HG03097 (cell line): ENCODE measurements at regions not wholly inside any gene's neighbourhood (a gene's known extent, or its start where the extent isn't known, plus 50 kb on each side); places are given as distances from the start of the nearest gene placed in this dataset.

Experiments used
- ATAC-seq: cut with Tn5 transposase; IDR thresholded peaks from one replicate; pipeline ENCODE4 v1.9.1; 2021; ENCODE audit not compliant: unreplicated experiment, low FRiP score

DNA sequence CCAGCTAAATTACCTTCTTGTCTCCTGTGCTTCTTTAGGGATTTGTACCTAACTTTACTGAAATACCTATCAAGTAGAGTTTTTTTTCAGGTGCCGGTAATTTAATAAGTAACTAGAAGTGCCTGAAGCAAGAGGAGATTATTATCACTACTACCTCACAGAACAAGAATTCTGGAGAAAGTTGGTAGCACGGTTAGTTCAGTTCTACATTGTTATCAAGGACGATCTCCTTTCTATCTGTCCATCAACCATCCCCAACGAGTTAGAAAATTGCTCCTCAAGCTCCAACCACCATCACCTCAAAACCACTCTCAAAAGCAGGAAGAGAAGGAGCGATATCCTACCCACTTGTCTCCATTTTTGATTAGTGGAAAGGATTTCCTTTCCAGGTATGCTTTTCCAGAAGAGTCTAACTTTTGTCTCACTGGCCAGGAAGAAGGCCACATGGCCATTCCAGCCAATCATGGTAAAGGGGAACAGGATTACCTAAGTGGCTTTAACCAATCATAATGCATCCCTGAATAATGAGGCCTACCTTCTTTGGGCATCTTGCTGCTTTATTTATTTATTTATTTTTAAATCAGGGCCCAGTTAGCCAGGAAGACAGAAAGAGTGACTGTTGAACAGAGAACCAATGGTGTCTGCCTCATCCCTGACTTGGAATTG is 265.2 kb downstream of the SNX13 start:
- no peak for ATAC-seq

DNA sequence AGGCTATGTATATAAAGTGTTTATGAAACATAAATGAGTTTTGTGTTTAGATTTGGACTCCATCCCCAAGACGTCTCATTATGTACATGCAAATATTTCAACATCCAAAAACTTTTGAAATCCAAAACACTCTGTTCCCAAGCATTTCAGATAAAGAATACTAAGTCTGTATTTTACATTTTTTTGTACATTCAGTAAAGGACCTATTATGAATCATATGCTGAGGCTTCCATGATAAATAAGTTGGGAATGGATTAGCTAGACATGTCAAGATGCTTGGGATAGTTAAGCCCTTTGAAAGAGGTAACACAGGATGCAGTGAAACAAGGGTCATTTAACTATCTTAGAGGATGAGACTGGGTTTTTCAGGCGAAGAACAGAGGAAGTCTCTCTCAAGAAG is 262.9 kb downstream of the SNX13 start:
- ATAC-seq: no peak

DNA sequence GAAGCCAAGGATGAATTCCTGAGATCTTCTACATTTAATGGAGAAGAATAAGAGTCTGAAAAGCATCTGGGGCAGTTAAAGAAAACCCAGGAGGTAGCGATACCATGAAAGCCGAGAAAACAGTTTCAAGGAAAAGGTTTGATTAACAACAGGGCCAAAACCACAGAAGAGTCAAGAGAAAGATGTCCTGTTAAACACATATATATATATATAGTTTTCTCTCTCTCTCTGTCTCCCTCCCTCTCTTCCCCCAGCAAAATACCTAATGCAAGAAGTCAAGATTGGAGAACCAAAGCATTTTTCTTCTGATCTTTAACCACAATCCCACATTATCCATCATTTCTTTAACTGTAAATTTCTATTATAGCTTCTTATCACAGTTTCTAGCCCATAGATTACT is 261.4 kb downstream of the SNX13 start:
- no peak for ATAC-seq

DNA sequence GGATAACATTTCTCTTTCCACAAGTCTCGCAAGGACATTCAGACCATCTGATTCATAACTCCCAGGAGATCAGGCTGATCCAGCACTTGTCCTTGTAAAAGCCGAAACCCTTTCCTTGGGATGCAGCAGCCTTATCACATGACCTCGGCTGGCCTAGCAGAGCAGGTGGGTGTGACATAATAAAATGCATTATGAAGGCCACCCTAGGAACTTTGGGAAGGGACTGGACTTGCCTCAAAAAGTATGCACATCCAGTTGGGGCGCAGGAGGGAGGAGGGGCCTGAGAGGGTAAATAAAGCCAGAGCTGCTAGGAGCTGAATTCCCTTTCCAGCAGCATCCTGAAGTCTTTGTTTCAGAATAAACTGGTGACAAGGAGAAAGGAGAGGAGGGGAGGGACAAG is 260.8 kb downstream of the SNX13 start:
- ATAC-seq: no peak

DNA sequence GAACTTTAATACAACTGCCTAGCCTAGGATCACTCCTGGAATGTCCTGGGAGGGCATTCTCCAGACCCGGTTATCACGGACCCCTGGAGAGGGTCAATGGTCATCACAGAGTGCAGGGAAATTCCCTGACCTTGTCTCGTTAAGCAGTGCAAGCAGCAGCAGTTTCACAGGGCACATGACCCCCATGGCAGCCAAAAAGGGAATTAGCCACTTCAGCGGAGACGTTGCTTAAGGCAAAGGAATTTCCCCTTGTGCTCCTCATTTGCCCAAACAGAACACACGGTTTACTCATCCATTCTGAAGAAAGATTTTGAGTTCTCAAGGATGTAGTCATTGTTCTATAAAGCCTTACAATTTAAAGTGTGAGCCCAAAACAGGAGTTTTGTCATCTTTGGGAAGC is 260.3 kb downstream of the SNX13 start:
- ATAC-seq: no peak

DNA sequence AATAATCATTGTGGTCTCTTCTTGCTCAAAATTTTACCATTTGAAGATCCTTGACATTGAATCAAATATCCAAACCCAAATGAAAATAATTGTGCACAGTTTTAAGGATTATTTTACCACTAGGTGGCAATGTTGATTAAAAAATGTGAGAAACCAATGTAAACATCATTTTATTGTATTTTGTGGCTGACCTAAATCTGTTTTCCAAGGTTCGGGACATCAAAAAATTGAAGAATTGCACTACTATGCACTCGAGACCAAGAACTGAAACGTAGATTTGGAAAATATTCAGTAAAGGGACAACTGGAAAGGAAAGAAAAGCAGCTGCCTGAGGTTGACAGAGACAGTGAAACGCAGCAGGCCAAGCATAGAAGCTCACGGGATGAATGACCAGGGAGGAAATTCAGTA is 259.3 kb downstream of the SNX13 start:
- ATAC-seq: no peak

DNA sequence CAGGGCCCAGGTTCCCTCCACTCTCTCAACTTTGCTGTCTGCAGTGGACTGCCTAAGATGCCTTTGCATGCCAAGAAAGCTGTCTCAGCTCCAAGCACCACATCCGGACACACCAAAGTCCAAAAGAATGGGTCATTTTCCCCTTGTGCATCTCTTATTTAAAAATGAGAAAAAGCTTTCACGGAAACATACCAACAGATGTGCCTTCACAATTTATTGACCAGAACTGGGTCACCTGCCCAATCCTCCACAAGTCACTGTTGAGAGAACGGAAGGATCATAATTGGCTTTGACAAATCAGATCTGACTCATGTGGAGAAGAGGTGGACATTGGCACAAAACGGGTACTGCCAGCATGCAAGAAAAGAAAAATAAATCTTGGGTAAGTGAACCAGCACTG is 258.3 kb downstream of the SNX13 start:
- ATAC-seq: no peak

DNA sequence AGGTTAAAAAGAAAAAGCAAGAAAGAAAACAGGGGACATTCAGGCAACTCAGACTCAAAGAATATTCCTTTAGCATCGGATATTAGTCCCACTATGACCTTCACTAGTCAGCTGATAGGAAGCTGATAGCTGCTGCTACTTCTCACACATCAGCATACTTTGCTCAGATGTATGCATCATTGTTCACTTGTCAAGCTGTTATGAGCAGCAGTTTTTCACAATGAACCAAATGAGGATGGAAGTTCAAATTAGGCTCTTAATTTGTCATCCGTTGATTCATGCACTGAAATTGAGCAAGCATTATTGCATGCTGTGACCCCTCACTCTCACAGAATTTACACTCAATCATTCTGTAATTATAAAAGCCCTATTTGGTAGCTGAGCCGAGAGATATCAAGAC is 257.7 kb downstream of the SNX13 start:
- no peak for ATAC-seq

DNA sequence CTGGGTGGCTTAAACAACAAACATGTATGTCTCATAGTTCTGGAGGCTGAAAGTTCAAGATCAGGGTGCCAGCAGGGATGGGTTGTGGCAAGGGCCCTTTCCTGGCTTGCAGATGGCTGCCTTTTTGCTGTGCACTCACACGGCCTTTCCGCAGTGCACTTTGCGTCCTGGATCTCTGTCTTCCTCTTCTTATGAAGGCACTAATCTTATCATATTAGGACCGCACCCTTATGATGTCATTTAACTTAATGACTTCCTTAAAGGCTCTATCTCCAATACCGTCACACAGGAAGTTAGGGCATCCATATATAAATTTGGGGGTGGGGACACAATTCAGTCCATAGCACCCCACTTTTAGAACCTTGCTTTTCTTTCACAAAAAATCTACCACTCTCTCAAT is 255.2 kb downstream of the SNX13 start:
- ATAC-seq: no peak

DNA sequence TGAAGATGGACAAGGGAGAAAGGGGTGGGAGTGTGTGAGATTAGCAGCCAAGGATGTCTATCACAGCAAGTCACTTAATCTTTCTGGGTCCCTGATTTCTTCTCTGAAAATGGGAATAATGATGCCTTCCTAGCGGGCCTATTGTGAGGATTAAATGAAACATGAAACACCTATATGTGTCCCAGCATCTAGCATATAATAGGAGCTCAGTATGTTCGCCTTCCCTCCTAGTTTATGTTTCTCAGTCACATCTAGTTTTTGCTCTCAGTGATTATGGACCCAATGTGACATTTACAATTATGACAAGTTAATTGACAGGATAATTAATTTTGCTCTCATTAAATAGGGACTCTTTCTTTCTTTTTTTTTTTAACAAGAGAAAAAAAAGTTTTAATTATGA is 252.9 kb downstream of the SNX13 start:
- ATAC-seq: no peak

DNA sequence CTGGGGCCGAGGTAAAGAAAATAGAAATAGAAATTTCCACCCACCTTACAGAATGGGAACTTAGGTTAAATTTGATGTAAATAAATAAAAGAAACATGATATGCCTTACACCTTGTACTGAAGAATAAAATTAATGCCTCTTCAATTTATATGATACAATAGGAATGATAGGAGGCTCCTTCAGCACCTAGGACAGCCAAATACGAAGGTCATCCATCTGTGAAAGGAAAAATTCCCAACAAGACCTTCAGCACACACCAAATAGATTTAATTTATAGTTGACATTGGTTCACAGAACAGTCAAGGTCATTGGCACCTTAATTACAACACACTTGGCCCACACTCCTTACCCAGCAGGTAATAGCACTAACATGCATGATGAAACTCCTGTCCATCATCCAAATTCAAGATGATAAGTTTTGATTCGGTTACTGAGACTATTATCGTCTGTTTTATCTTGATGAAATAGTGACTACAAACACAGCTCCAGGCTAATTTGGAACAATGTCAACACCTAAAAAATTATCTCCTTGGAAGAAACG is 250.9 kb downstream of the SNX13 start:
- no peak for ATAC-seq

DNA sequence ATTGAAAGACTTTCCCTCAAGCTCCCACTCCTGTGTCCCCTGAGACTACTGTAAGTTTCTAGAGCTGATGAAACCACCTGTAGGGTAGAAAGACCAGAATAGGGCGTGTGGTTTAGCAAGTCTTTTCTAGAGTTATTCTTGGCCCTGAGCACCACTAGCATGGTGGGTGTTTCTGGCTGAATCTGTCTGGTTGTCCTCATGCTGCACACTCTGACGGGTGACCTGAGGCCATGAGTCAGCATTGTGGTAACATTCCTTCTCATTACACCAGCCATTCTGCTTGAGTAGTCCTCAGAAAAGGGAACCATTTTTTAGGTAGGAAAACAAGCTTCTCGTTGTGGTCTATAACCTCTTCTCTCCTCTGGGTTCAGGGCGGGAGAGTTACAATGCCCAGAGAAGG is 250.3 kb downstream of the SNX13 start:
- ATAC-seq: no peak

DNA sequence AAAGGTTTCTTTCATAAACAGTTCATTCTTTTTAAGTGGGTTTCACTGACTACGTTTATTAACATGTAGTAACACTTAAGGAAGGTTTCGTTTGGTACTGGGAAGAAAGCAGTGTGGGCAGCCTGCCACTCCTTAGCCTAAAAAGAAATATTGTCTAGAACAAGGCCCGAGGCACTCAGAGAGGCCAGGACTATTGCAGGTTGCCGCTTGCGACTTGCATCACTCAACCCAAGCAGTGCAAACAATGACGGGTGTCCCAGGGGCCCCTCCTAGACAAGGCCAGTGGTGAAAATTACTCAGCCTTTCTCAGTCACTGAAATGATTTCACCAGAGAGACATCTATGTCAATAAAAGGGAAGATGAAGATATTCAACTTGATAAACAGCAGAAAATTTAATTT is 243.9 kb downstream of the SNX13 start:
- ATAC-seq: no peak

DNA sequence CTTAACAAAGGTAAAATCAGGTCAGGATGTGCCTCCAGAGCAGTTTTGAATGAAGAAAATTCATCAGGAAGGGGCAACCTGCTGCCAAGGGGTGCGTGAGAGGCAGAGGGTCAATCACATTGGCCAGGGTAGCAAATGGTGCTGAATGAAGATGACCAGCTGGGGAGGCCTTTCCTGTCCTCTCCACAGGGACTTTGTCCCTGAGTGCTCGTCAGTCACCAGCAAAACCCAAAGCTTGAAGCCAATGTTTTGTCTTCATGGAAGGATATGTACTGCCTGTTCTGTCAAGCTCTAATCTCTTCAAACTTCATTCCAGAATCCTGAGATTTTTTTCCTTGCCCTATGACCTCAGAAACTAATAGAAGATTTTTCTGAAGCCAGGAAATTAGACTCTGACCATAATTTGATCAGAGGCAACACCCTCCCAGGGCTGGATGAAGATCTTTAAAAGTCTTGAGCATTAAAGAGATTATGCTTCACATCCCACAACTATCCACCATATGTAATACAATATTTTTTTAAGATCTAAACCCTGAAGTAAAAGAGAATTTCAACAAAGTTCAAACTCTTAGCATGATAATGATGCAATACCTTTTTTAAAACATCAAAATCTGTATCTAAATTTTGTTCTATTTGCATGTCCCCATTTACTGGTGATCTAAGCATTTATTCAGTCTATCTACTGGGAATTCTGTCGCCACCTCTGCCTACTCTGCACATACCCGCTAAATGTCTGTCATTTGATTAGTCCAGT is 243.0 kb downstream of the SNX13 start:
- ATAC-seq: no peak

DNA sequence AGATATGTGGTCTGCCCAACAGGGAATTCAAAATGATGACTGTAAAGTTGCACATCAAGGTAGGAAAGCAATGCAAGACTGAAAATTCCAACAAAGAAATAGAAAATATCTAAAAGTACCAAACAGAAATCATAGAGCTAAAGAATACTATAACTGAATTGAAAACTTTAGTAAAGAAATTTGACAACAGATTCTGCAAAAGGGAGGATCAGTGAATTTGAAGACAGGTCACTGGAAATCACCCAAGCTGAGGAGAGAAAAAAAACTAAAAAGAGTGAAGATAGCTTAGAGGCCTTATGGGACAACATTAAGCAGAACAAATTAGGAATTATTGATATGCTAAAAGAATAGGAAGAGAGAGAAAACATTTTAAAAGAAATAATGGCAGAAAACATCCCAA is 240.6 kb downstream of the SNX13 start:
- no peak for ATAC-seq

DNA sequence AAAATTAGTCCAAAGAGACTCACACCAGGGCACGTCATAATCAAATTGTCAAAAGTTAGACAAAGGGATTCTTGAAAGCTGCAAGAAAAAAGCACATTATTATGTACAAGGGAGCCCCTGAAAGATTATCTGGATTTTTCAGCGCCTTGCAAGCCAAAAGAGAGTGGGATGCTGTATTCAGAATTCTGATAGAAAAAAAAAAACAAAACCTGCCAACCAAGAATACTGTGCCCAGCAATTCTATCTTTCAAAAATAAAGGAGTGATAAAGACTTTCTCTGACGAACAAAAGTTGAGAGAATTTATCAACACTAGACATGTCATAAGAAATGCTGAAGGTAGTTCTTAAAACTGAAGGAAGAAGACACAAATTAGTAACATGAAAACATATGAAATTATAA is 240.2 kb downstream of the SNX13 start:
- no peak for ATAC-seq

DNA sequence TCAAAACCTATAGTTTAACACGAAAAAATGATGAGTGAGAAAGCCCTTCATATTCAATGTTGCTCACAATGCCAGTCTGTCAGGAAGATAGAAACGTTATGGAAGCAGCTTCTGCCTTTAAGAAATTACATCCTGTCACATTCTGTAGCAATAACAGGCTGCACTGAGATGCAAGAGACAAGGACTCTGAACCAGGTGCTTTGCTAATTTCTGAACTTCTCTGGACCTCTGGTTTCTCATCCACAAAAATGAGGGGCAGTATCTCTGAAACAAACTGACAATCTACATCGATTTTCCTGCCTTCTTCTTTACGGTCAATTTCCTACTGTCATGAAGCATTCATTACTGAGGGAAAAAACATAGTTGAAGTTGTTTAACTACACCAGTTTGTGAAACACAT is 234.0 kb downstream of the SNX13 start:
- ATAC-seq: no peak

DNA sequence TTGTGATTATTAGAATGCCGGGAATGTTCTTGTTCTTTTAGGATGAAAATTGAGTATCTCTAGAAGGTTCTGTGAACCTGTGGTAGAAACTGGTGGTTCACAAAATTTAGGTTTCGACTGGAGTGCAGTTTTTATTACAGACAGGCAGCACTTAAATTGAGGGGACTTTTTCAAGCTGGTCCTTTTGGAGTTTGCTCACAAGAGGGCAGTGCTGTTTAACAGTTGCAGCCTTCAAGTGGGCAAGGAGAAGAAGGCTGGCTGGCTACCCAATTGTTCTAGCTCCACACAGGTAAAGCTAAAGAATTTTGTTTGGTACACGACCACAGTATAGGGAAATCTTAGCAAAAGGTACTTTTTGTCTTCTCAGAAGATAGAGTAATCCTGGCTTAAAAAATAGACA is 233.6 kb downstream of the SNX13 start:
- ATAC-seq: no peak

DNA sequence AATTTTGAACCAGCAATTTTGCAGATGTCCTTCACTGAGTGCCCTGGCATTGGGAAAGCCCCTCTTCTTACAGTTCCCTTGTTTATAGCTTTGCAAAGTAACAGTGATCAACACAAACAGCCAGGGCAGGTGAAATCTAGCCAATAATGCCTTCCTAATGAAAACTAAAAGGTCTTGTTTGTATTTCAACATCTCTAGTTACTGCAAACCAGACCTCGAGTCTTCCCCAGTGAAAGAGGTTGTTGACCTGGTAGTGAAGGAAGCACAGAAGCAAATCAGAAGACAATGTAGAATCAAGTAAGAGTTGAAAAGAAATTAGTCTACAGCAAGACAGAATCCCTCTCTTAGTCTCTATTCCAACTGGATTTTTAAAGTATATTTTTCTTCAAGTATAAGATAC is 231.2 kb downstream of the SNX13 start:
- ATAC-seq: no peak

DNA sequence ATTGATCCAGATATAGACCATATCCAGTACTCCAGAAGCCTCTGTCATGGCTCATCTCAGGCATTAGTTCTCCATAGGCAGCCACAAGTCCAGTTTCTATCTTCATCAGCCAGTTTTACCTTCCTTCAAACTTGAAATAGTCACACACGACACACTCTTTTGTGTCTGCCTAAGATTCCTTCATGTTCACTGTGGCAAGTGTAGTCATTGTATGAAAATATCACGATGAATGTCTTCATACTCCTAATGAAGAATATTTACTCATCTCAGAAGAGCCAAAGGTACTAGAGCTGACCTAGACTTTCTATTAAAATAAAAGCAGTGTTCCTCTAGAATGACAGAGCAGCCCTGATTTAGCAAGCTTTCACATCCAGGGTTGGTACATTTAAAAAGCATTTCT is 230.7 kb downstream of the SNX13 start:
- no peak for ATAC-seq

DNA sequence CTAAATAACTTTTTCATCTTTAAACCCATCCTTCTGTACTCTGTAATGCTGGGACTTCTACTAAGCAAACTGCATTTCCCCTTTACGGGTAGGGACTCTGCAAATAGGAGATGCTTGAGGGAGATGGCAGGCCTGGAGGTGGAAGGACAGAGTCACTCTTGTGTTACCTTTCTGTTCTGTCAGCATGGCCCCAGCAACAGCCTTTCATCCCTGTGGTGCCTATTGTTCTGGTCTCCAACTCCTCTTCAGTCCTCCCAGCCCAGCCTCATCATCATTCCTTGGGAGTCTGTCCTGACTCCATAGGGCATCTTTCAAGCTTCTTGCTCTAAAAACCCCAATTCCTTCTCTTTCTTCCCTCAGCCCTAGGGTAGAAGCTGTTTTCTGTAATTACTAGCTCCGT is 230.0 kb downstream of the SNX13 start:
- no peak for ATAC-seq

DNA sequence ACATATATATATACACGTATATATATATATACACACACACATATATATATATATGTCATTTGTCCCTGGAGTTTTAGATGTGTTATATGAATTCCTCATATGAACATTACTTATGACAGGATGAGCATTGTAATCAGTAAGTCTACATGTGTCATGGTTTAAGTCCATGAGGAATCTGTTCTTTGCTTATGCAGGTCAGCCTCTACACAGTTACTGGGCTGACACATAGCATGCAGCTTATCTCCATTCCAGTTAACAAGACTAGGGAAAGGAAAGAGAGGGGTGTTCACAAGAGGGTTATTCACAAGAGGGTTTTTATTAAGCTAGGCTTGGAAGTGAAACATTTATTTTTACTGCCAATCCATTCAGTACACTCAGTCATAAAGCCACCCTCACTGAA is 226.7 kb downstream of the SNX13 start:
- ATAC-seq: no peak
